NCI-H526 (cell line): ENCODE measurements at regions not wholly inside any gene's neighbourhood (a gene's known extent, or its start where the extent isn't known, plus 50 kb on each side); places are given as distances from the start of the nearest gene placed in this dataset.
A peak's percentile ranks its signal among the peaks of the same experiment; 100 is the strongest.
"Not testable (repeated sequence)": the region's sequence is repeated elsewhere in the genome, so short reads cannot be mapped to it uniquely, and the experiment has no call there.

ENCODE experiments used
- DNase-seq, 2 experiments: peaks; one replicate each; lab custom pipeline; 2025; lab: John Stamatoyannopoulos, UW

- DNase-seq: no peak
These were observed 190.5 kb upstream of the SOX21 start for GRCh38 chr13:94902722-94903407.

GRCh38 chr13:94901070-94901469, 188.7 kb upstream of the SOX21 start:
- no peak for DNase-seq

GRCh38 chr13:94896719-94897317, 184.5 kb upstream of the SOX21 start:
- no peak for DNase-seq

GRCh38 chr13:94896238-94896637, 183.9 kb upstream of the SOX21 start:
- DNase-seq: no peak

GRCh38 chr13:94886191-94886590, 173.8 kb upstream of the SOX21 start:
- DNase-seq: no peak

- no peak for DNase-seq
These were observed 168.1 kb upstream of the SOX21 start for GRCh38 chr13:94880463-94880862.

- no peak for DNase-seq
These were observed 166.3 kb upstream of the SOX21 start for GRCh38 chr13:94878602-94879165.

GRCh38 chr13:94864474-94864873, 152.1 kb upstream of the SOX21 start:
- no peak for DNase-seq

GRCh38 chr13:94860981-94861407, 148.6 kb upstream of the SOX21 start:
- peak in 1 of 2 experiments; percentile 12 for DNase-seq

- no peak for DNase-seq
These were observed 147.5 kb upstream of the SOX21 start for GRCh38 chr13:94859811-94860210.

GRCh38 chr13:94859278-94859691, 146.9 kb upstream of the SOX21 start:
- DNase-seq: no peak

GRCh38 chr13:94858856-94859255, 146.5 kb upstream of the SOX21 start:
- DNase-seq: no peak

GRCh38 chr13:94854688-94855087, 142.3 kb upstream of the SOX21 start:
- no peak for DNase-seq

- no peak for DNase-seq
These were observed 139.2 kb upstream of the SOX21 start for GRCh38 chr13:94851576-94851975.

GRCh38 chr13:94849254-94849653, 136.9 kb upstream of the SOX21 start:
- DNase-seq: no peak

GRCh38 chr13:94842901-94843300, 130.6 kb upstream of the SOX21 start:
- no peak for DNase-seq

GRCh38 chr13:94837056-94837455, 124.7 kb upstream of the SOX21 start:
- not testable (repeated sequence) for DNase-seq

GRCh38 chr13:94829837-94830365, 117.6 kb upstream of the SOX21 start:
- no peak for DNase-seq

GRCh38 chr13:94829185-94829836, 117.0 kb upstream of the SOX21 start:
- no peak for DNase-seq

- peak; percentile 11 to 35 for DNase-seq
These were observed 115.2 kb upstream of the SOX21 start for GRCh38 chr13:94827566-94827965.

- DNase-seq: peak in 1 of 2 experiments; percentile 38
These were observed 113.2 kb upstream of the SOX21 start for GRCh38 chr13:94825507-94825906.

GRCh38 chr13:94824601-94825000, 112.3 kb upstream of the SOX21 start:
- no peak for DNase-seq

- DNase-seq: no peak
These were observed 110.0 kb upstream of the SOX21 start for GRCh38 chr13:94822356-94822755.
